CD14-positive monocyte (primary cell): ENCODE measurements at regions not wholly inside any gene's neighbourhood (a gene's known extent, or its start where the extent isn't known, plus 50 kb on each side); places are given as distances from the start of the nearest gene placed in this dataset.

Experiments used
- DNase-seq, 3 donors: peaks; one replicate each; pipeline ENCODE4 v3.0.0-alpha.2; 2011 to 2022
- H2AFZ ChIP-seq: 2 replicates; pipeline ENCODE4 v1.6.0; 2012; ENCODE audit warnings: mild to moderate bottlenecking, low read depth, low read length, inconsistent platforms; ENCODE audit not compliant: insufficient read depth, poor library complexity, severe bottlenecking
- H3K27ac ChIP-seq, 2 donors: 1 replicate in 1 of 2; 2 replicates in 1 of 2; pipeline ENCODE4 v1.5.1; 2012 to 2013; ENCODE audit warnings: low read length in 2 of 2, control low read depth in 1 of 2, inconsistent platforms in 1 of 2, low read depth in 1 of 2, mild to moderate bottlenecking in 1 of 2
- H3K27me3 ChIP-seq, 2 donors: one replicate each; pipeline versions ENCODE4 v1.6.0 to v1.6.1; 2011 to 2013; ENCODE audit warnings: low read length in 2 of 2; ENCODE audit not compliant: control insufficient read depth in 2 of 2, insufficient read depth in 2 of 2
- H3K36me3 ChIP-seq, 2 donors: replicated peaks in 1 of 2; 1 replicate in 1 of 2; 2 replicates in 1 of 2; pipeline versions ENCODE4 v1.5.1 to v1.6.1; 2012 to 2013; ENCODE audit warnings: low read length in 2 of 2, control low read depth in 1 of 2, inconsistent platforms in 1 of 2, mild to moderate bottlenecking in 1 of 2; ENCODE audit not compliant: insufficient read depth in 2 of 2, control insufficient read depth in 1 of 2
- H3K4me1 ChIP-seq, 2 donors: 1 replicate in 1 of 2; 2 replicates in 1 of 2; pipeline versions ENCODE4 v1.5.1 to v1.6.1; 2012 to 2013; ENCODE audit warnings: low read length in 2 of 2, control low read depth in 1 of 2, inconsistent platforms in 1 of 2, mild to moderate bottlenecking in 1 of 2, moderate library complexity in 1 of 2; ENCODE audit not compliant: insufficient read depth in 2 of 2, control insufficient read depth in 1 of 2
- H3K4me2 ChIP-seq: replicated peaks from 2 replicates; pipeline ENCODE3; 2012; ENCODE audit warnings: low read length, moderate library complexity, mild to moderate bottlenecking; ENCODE audit not compliant: poor library complexity, severe bottlenecking; ENCODE audit errors: extremely low read depth
- H3K4me3 ChIP-seq, 3 experiments: fragments of 200-600 bp in 1 of 3; sonication (generic) in 1 of 3; replicated peaks in 1 of 3; 1 replicate in 2 of 3; 2 replicates in 1 of 3; pipeline ENCODE4 v1.5.1; 2011 to 2013; ENCODE audit warnings: low read length in 3 of 3, mild to moderate bottlenecking in 3 of 3, control low read depth in 2 of 3, low read depth in 2 of 3, inconsistent platforms in 1 of 3, moderate library complexity in 1 of 3
- H3K79me2 ChIP-seq: 2 replicates; pipeline ENCODE4 v1.6.0; 2012; ENCODE audit warnings: mild to moderate bottlenecking, control low read depth, inconsistent platforms, low read length, moderate library complexity; ENCODE audit not compliant: insufficient read depth
- H3K9ac ChIP-seq: 2 replicates; pipeline ENCODE4 v1.6.0; 2017; ENCODE audit warnings: low read length, mild to moderate bottlenecking; ENCODE audit not compliant: insufficient read depth, poor library complexity, severe bottlenecking
- H3K9me3 ChIP-seq, 2 donors: replicated peaks in 1 of 2; 1 replicate in 1 of 2; 2 replicates in 1 of 2; pipeline versions ENCODE4 v1.5.1 to v1.6.1; 2012 to 2013; ENCODE audit warnings: low read length in 2 of 2, control low read depth in 1 of 2; ENCODE audit not compliant: control insufficient read depth in 1 of 2, insufficient read depth in 1 of 2
- H4K20me1 ChIP-seq: 2 replicates; pipeline ENCODE4 v1.6.0; 2012; ENCODE audit warnings: mild to moderate bottlenecking, low read length, control low read depth, moderate library complexity; ENCODE audit not compliant: insufficient read depth
- H3K27ac Mint-ChIP-seq, 7 donors: one replicate each; pipeline ENCODE4 v1.8.0; 2020; ENCODE audit warnings: mild to moderate bottlenecking in 7 of 7, mixed read lengths in 7 of 7, moderate library complexity in 6 of 7, inconsistent platforms in 2 of 7
- H3K27me3 Mint-ChIP-seq, 3 donors: one replicate each; pipeline ENCODE4 v1.8.0; 2021 to 2022; ENCODE audit warnings: low read depth in 3 of 3, mild to moderate bottlenecking in 3 of 3, mixed read lengths in 3 of 3, moderate library complexity in 3 of 3, inconsistent platforms in 1 of 3
- H3K36me3 Mint-ChIP-seq, 2 donors: one replicate each; pipeline ENCODE4 v1.8.0; 2020; ENCODE audit warnings: mixed read lengths in 2 of 2, inconsistent platforms in 1 of 2, mild to moderate bottlenecking in 1 of 2
- H3K4me1 Mint-ChIP-seq: one replicate; pipeline ENCODE4 v1.8.0; 2020; ENCODE audit warnings: mild to moderate bottlenecking, mixed read lengths
- H3K4me3 Mint-ChIP-seq, 2 donors: one replicate each; pipeline ENCODE4 v1.8.0; 2020; ENCODE audit warnings: mild to moderate bottlenecking in 2 of 2, mixed read lengths in 2 of 2, moderate library complexity in 1 of 2
- H3K9me3 Mint-ChIP-seq, 7 donors: one replicate each; pipeline ENCODE4 v1.8.0; 2020 to 2022; ENCODE audit warnings: mixed read lengths in 7 of 7, mild to moderate bottlenecking in 6 of 7, moderate library complexity in 6 of 7, inconsistent platforms in 2 of 7
- WGBS: methylation state at CpG from one replicate; pipeline ENCODE4 v1.1.5; 2013; ENCODE audit warnings: missing lambda C conversion rate; ENCODE audit not compliant: insufficient coverage; 5-methylcytosine and 5-hydroxymethylcytosine counted together
- intact Hi-C, 2 donors: fragments of 100-400 bp; cut with micrococcal nuclease; formaldehyde crosslinking; loops; one replicate each; pipeline versions ENCODE4 v1.15.0 to v1.15.1; 2023
- TF ChIP-seq, protein P1 (sequence below): fragments of 200-600 bp; IDR thresholded peaks from one replicate; pipeline ENCODE4 v1.8.0; 2022; ENCODE audit warnings: antibody characterized with exemption, mild to moderate bottlenecking

- Mint-ChIP-seq H3K27me3 (peaks cover 0 to 2% (median 0%) of the 10 kb centered on the region in 3 donors), H3K27ac (no peak overlapping the region), H3K36me3 (no peaks in the 10 kb centered on the region), H3K4me3 (no peak overlapping the region), H3K9me3 (peaks cover 2 to 19% (median 13%) of the 10 kb centered on the region in 7 donors), H3K4me1 (no peaks in the 10 kb centered on the region)
- no peak overlapping the region for H3K4me3 ChIP-seq
- no peaks in the 10 kb centered on the region for H4K20me1 ChIP-seq
- intact Hi-C loops: no loop called here
- H3K4me2 ChIP-seq: no peak overlapping the region
- no peak overlapping the region for H2AFZ ChIP-seq
- no peak overlapping the region for H3K9ac ChIP-seq
- TF ChIP-seq, protein P1, sequence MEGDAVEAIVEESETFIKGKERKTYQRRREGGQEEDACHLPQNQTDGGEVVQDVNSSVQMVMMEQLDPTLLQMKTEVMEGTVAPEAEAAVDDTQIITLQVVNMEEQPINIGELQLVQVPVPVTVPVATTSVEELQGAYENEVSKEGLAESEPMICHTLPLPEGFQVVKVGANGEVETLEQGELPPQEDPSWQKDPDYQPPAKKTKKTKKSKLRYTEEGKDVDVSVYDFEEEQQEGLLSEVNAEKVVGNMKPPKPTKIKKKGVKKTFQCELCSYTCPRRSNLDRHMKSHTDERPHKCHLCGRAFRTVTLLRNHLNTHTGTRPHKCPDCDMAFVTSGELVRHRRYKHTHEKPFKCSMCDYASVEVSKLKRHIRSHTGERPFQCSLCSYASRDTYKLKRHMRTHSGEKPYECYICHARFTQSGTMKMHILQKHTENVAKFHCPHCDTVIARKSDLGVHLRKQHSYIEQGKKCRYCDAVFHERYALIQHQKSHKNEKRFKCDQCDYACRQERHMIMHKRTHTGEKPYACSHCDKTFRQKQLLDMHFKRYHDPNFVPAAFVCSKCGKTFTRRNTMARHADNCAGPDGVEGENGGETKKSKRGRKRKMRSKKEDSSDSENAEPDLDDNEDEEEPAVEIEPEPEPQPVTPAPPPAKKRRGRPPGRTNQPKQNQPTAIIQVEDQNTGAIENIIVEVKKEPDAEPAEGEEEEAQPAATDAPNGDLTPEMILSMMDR: no peak
- H3K27me3 ChIP-seq: no peaks in the 10 kb centered on the region
- H3K4me1 ChIP-seq: no peaks in the 10 kb centered on the region
- no peaks in the 10 kb centered on the region for H3K79me2 ChIP-seq
- no peak for DNase-seq
- H3K9me3 ChIP-seq: peaks cover 3 to 21% of the 10 kb centered on the region in 2 donors
- no peaks in the 10 kb centered on the region for H3K36me3 ChIP-seq
- no CpG with 5 or more reads among the region's 3 CpGs for WGBS
- H3K27ac ChIP-seq: no peak overlapping the region
Measured at GRCh38 chr3:154885418-154885817, 194.7 kb upstream of the MME start.

GRCh38 chr3:154884952-154885351, 195.2 kb upstream of the MME start:
- Histone ChIP-seq H3K4me2 (no peak overlapping the region), H3K27me3 (no peaks in the 10 kb centered on the region), H3K79me2 (no peaks in the 10 kb centered on the region), H3K36me3 (no peaks in the 10 kb centered on the region), H4K20me1 (no peaks in the 10 kb centered on the region), H3K4me3 (no peak overlapping the region), H3K27ac (no peak overlapping the region), H3K4me1 (no peaks in the 10 kb centered on the region), H3K9ac (no peak overlapping the region), H3K9me3 (peaks cover 3 to 21% of the 10 kb centered on the region in 2 donors), H2AFZ (no peak overlapping the region)
- Mint-ChIP-seq H3K4me1 (no peaks in the 10 kb centered on the region), H3K4me3 (no peak overlapping the region), H3K27me3 (peaks cover 0 to 2% (median 0%) of the 10 kb centered on the region in 3 donors), H3K36me3 (no peaks in the 10 kb centered on the region), H3K27ac (no peak overlapping the region), H3K9me3 (peaks cover 2 to 17% (median 13%) of the 10 kb centered on the region in 7 donors)
- TF ChIP-seq, protein P1: no peak
- DNase-seq: no peak
- intact Hi-C loops: no loop called here
